ENCODE measurements at regions not wholly inside any gene's neighbourhood (a gene's known extent, or its start where the extent isn't known, plus 50 kb on each side); places are given as distances from the start of the nearest gene placed in this dataset.

DNA sequence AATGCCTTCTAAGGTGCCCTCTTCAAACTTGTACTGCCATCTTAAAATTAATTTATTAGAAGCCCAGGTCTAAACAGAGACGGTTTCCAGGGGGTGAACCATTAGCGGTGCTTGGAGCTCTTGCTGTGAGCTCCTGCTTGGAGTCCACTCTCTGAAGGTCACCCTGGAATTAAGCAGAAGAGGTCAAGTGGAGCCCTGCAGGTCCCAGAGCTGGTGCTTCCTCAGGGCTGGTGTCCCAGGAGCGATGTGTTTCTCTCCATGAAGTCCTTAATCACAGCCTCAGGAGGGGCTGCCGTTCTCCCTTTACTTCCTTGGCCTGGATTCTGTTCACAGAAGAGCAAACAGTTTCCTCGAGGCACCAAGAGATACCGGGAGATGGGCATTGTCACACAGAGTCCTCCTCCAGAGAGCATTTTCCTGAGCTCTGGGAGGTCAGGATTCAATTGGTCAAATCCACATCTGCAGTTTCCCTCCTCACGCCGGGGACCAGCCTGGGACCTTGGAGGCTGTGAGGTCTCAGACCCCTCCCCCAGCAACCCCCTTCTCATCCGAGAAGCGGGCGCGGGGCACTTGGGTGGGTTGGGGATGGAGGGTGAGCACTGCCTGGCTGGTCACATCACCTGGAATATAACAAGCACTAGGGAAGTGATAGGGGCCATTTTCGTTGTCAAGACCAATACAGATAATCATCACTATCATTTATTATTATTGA, 310.4 kb downstream of the AJAP1 start:
- Histone ChIP-seq H2AFZ (ENCODE audit: low read length) (no peak overlapping the region), H3K9me3 (ENCODE audit: control insufficient read depth, insufficient read depth, low read depth, low read length) (no peaks in the 10 kb centered on the region), H3K36me3 (ENCODE audit: control insufficient read depth, insufficient read depth, low read length) (no peaks in the 10 kb centered on the region), H3K27ac (ENCODE audit: insufficient read depth, low read length) (no peak overlapping the region), H3K4me1 (ENCODE audit: control insufficient read depth, extremely low read depth, insufficient read depth, low read length) (no peaks in the 10 kb centered on the region), H3K9ac (ENCODE audit: insufficient read depth, low read length) (no peak overlapping the region), H3K4me3 (replicated peaks in 1 of 4; ENCODE audit: control extremely low read depth in 1 of 4, insufficient read depth in 1 of 4, low read depth in 3 of 4, low read length in 4 of 4) (no peak overlapping the region), H3K79me2 (ENCODE audit: control insufficient read depth, insufficient read depth, low read length) (no peaks in the 10 kb centered on the region), H3K4me2 (ENCODE audit: extremely low read depth, insufficient read depth, low read length) (no peak overlapping the region), H3K27me3 (ENCODE audit: control insufficient read depth, insufficient read depth, low read length) (no peaks in the 10 kb centered on the region), H4K20me1 (ENCODE audit: control insufficient read depth, extremely low read depth, insufficient read depth, low read length) (no peaks in the 10 kb centered on the region)
- TF ChIP-seq, protein P1, sequence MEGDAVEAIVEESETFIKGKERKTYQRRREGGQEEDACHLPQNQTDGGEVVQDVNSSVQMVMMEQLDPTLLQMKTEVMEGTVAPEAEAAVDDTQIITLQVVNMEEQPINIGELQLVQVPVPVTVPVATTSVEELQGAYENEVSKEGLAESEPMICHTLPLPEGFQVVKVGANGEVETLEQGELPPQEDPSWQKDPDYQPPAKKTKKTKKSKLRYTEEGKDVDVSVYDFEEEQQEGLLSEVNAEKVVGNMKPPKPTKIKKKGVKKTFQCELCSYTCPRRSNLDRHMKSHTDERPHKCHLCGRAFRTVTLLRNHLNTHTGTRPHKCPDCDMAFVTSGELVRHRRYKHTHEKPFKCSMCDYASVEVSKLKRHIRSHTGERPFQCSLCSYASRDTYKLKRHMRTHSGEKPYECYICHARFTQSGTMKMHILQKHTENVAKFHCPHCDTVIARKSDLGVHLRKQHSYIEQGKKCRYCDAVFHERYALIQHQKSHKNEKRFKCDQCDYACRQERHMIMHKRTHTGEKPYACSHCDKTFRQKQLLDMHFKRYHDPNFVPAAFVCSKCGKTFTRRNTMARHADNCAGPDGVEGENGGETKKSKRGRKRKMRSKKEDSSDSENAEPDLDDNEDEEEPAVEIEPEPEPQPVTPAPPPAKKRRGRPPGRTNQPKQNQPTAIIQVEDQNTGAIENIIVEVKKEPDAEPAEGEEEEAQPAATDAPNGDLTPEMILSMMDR (conservative IDR thresholded peaks at IDR 0.05 in 1 of 2, IDR thresholded peaks at IDR 0.05 in 1 of 2; ENCODE audit: low read depth in 1 of 2, low read length in 2 of 2) = no peak
- TF ChIP-seq EZH2 (IDR thresholded peaks at IDR 0.05; ENCODE audit: low read length, missing control alignments) = no peak
- DNase-seq (ENCODE audit: low read depth in 2 of 2) = no peak

DNA sequence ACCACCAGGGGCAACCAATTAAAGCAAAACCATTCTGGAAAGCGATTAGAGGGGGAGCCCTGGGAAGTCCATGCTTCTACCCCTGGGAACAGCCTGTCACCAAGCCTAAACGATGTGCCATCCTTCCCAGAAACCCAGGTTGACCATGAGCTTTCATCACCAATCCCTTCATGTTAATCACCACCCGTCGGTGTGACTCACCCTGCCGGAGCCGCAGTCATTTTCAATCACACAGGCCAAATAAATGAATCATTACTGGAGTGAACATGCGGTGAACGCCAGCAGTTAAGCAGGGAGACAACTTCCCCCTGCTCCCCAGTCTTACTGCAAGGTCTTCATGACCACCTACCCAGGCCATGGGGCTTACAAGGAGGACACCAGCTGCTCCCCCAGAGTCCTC, 308.8 kb downstream of the AJAP1 start:
- H3K4me1 ChIP-seq (ENCODE audit: control insufficient read depth, extremely low read depth, insufficient read depth, low read length) = no peaks in the 10 kb centered on the region
- no peak overlapping the region for H3K4me3 ChIP-seq (replicated peaks in 1 of 4; ENCODE audit: control extremely low read depth in 1 of 4, insufficient read depth in 1 of 4, low read depth in 3 of 4, low read length in 4 of 4)
- no peaks in the 10 kb centered on the region for H4K20me1 ChIP-seq (ENCODE audit: control insufficient read depth, extremely low read depth, insufficient read depth, low read length)
- H3K27me3 ChIP-seq (ENCODE audit: control insufficient read depth, insufficient read depth, low read length) = no peaks in the 10 kb centered on the region
- no peaks in the 10 kb centered on the region for H3K9me3 ChIP-seq (ENCODE audit: control insufficient read depth, insufficient read depth, low read depth, low read length)
- H3K27ac ChIP-seq (ENCODE audit: insufficient read depth, low read length) = no peak overlapping the region
- DNase-seq (ENCODE audit: low read depth in 2 of 2) = peak in 1 of 2 donors; percentile 57
- H3K4me2 ChIP-seq (ENCODE audit: extremely low read depth, insufficient read depth, low read length) = no peak overlapping the region
- H3K9ac ChIP-seq (ENCODE audit: insufficient read depth, low read length) = no peak overlapping the region
- no peak overlapping the region for H2AFZ ChIP-seq (ENCODE audit: low read length)
- no peak for TF ChIP-seq EZH2 (IDR thresholded peaks at IDR 0.05; ENCODE audit: low read length, missing control alignments)
- TF ChIP-seq, protein P1 (conservative IDR thresholded peaks at IDR 0.05 in 1 of 2, IDR thresholded peaks at IDR 0.05 in 1 of 2; ENCODE audit: low read depth in 1 of 2, low read length in 2 of 2) = no peak
- H3K79me2 ChIP-seq (ENCODE audit: control insufficient read depth, insufficient read depth, low read length) = no peaks in the 10 kb centered on the region
- H3K36me3 ChIP-seq (ENCODE audit: control insufficient read depth, insufficient read depth, low read length) = no peaks in the 10 kb centered on the region

DNA sequence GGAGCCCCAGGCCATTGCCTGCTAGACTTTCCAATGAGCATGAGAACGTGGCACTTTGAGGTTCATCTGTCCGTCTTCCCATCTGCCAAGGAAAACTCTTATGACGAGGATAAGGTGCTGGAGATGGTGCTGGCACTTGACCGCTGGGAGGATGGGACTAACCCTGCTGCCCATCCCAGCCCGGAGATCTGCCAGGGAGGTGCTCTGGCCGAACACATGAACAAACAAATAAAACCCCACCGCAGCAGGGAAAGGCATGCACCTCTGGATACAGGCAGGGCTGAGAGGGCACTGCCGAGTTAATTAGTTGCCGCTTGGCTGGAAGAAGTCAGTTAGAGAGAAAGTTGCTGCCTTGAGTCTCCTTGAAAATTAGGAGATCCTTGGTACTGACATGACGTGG, 308.4 kb downstream of the AJAP1 start:
- Histone ChIP-seq H4K20me1 (ENCODE audit: control insufficient read depth, extremely low read depth, insufficient read depth, low read length) (no peaks in the 10 kb centered on the region), H3K4me2 (ENCODE audit: extremely low read depth, insufficient read depth, low read length) (no peak overlapping the region), H3K9me3 (ENCODE audit: control insufficient read depth, insufficient read depth, low read depth, low read length) (no peaks in the 10 kb centered on the region), H3K4me3 (replicated peaks in 1 of 4; ENCODE audit: control extremely low read depth in 1 of 4, insufficient read depth in 1 of 4, low read depth in 3 of 4, low read length in 4 of 4) (no peak overlapping the region), H3K9ac (ENCODE audit: insufficient read depth, low read length) (no peak overlapping the region), H3K79me2 (ENCODE audit: control insufficient read depth, insufficient read depth, low read length) (no peaks in the 10 kb centered on the region), H2AFZ (ENCODE audit: low read length) (no peak overlapping the region), H3K4me1 (ENCODE audit: control insufficient read depth, extremely low read depth, insufficient read depth, low read length) (no peaks in the 10 kb centered on the region), H3K27me3 (ENCODE audit: control insufficient read depth, insufficient read depth, low read length) (no peaks in the 10 kb centered on the region), H3K36me3 (ENCODE audit: control insufficient read depth, insufficient read depth, low read length) (no peaks in the 10 kb centered on the region), H3K27ac (ENCODE audit: insufficient read depth, low read length) (no peak overlapping the region)
- TF ChIP-seq, protein P1 (conservative IDR thresholded peaks at IDR 0.05 in 1 of 2, IDR thresholded peaks at IDR 0.05 in 1 of 2; ENCODE audit: low read depth in 1 of 2, low read length in 2 of 2) = no peak
- TF ChIP-seq EZH2 (IDR thresholded peaks at IDR 0.05; ENCODE audit: low read length, missing control alignments) = no peak
- no peak for DNase-seq (ENCODE audit: low read depth in 2 of 2)

Measured in fibroblast of lung (primary cell).